HPDE6-E6E7 (cell line): ENCODE measurements at regions not wholly inside any gene's neighbourhood (a gene's known extent, or its start where the extent isn't known, plus 50 kb on each side); places are given as distances from the start of the nearest gene placed in this dataset.

ENCODE experiments used
- DNase-seq: peaks from one replicate; pipeline ENCODE4 v3.0.0; 2011; ENCODE audit warnings: missing footprints; ENCODE audit errors: extremely low spot score

DNA sequence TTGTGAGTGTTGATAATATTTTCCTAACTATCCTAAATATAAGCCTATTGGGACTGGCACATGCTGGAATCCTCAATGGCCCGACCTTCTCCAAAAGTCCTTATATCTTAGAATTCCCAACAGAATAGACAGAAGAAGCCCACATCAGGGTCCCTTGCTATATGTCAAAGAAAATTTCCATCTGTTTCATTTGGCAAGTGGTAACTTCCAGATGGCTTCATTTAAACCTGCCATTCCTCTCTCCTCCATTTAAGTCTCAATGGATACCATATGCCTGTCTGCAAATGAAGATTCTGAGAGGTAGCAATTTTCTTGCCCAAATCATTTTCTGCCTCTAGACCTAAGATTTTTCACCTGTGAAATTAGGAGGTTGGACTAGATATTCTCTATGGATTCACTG is 73.1 kb upstream of the KCNA4 start:
- no peak for DNase-seq

DNA sequence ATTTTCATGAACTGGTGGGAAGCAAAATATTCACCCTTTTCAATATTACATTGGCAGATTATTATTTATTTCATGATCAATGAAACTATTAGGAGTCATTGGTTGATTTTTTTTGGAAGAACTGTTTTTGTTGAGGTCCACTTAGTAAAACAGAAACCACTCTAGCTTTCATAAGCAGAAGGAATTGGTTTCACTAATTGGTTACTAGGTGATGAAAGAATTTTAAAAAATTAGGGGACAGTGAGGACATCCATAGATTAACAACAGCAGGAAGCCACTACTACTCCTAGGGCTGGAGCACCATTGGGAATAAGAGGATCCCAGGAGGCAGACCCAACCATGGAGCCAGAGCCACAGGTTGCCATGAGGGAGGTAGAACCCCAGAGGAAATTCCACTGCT is 74.4 kb upstream of the KCNA4 start:
- DNase-seq = no peak

DNA sequence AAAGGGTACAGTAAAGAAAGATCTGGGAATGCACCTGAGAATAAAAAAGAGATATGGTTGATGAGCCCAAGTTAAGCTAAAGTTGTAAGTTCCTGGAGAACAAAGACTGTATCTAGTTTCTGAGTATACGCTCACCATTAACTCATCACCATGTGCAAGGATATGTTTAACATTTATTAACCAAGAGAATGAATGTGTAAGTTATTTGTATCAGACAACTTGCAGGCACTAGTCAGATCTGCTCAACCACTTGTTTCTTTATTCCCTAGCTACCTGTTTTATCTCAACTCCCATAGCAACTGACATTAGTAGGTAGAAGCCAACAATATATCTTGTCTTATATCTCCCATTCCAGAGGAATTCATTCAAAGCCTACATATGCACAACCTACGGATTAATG is 74.9 kb upstream of the KCNA4 start:
- DNase-seq = no peak

DNA sequence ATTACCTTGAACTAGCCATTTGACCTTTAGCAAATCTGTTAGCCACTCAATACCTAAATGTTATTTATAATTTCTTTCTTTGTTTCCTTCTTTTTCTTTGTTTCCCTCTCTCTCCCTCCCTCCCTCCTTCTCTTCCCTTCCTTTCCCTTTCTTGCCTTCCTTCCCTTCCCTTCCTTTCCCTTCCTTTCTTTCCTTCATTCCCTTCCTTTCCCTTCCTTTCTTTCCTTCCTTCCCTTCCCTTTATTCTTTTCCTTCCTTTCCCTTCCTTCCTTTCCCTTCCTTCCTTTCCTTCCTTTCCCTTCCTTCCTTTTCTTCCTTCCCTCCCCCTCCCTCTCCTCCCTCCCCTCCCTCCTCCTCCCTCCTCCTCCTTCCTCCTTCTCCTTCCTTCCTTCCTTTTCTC is 75.7 kb upstream of the KCNA4 start:
- DNase-seq = no peak

DNA sequence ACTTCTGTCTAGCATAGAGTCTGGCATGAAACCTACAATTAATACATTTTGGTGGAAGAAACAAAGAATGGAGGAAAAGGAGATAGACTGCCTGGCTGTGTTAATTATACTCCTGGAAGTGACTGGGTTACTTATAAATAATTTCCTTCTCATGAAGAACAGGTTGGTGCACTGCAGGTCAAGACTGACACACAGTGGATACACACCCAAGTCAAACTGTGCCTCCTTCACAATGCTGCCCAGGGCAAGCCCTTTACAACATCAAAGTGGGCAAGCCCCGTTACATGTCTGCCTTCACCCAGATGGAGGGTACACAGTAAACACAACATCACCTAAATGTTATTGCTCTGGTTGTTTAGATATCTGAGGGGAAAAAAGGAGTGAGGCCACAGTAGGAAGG is 83.7 kb upstream of the KCNA4 start:
- DNase-seq = no peak

DNA sequence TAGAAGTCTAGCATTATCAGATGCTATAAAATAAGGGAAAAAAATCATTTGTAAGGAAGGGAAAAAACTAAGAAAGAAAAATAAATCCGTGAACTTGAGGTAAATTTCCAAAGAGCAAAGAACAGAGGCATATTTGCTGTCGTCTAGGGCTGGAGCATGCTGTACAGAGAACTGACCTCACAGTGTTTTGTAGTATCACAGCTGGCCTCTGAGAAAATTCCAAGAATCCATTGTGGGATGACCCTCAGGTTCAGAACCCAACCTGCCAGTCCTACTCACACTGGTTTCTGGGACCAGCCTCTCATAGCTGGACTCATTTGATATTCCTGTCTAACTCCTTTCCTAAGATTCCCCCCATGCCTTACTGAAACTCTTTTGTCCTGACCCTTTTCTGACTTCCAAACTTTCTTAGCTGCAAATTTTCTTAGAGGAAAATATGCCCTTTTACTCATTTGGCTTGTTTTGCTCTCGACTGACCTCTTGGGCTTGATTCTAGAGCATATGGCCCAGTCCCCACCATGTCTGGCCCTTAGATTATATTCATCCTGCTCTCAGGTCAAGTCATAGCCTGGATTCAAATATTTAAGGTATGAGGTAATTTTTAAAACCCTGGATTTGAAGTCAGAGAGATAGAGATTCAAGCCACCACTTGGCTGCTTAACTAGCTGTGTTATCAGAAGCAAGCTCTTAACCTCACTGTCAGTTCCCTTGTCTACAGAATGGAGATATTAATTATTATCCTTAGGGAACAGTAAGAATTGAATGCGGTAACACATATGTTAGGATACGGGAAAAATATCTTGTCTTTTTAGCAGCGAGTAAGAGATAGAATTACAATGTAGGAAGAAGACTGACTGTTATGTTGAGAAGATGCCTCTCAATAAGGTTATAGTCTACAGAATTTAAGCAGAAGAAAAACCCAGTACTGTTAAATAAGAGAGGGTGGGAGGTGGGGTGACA is 89.7 kb upstream of the KCNA4 start:
- DNase-seq = no peak

DNA sequence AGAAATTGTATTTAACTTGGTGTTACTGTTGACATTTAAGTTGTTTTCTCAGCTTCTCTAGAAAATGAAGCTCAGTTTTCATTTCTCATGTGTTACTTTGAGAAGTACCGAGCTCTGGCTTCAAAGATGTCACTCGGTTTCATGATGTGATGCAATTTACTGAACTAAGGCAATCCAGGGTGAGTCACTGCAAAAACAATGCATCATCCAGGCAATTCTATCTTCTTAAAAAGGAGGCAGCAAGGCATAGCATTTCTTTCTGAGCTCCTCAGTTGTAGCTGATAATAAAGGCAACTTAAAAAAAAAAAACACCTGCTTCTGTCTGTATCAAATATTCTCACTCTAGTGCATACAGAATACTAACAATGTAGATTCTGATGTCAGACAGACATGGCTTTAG is 91.1 kb upstream of the KCNA4 start:
- peak; percentile 28 for DNase-seq

DNA sequence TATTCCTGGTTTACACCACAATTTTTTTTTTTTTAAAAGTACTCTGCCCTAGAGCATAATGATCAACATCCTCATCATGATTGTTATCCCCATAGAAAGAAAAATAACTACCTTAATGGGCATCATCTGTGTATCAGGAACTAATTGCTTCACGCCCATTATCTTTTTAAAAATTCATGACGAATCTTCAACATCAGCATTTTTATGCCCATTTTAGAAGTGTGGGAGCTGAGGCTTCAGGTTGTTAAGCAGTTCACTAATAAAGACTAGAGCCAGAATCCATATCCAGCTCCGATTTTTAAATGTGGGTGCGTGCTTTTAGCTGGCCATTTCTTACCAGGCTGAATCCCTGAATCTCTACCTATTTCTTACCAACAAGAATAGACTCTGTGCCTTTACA is 92.9 kb upstream of the KCNA4 start:
- DNase-seq = no peak

DNA sequence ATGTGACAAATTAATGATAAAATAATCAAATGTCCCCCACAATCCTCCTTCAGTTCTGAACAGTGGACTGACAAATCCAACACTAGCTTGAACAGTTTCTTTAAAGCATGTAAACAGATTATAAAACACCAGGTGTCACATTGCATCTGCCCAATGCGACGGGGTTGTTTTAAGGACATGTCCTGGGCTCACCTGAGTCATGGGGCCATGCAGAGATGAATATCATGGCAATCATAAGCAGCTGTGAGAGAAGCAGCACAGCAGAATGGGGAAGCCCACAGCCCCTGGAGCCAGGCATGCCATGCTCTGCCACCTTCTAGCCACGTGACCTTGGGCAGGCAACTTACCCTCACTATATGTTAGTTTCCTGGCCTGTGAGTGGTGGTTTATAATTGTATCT is 93.9 kb upstream of the KCNA4 start:
- no peak for DNase-seq

DNA sequence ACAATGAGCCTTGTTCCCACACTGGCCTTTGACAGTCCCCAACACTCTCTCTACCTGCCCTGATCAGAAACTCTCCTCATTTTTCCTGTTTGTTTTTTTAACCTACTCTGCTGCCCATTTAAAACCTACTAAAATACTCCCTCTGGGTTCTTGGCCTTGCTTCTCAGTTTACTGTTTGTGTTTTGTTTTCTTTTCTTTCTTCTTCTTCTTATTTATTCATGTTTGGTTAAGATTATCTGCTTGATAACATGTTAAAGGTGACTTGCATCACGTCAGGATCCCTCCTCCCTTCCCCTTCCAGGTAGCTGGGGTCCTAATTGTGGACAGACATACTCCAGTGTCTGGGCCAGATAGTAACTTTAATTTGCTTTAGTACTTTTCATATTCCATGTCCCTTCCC is 95.0 kb upstream of the KCNA4 start:
- DNase-seq = no peak

DNA sequence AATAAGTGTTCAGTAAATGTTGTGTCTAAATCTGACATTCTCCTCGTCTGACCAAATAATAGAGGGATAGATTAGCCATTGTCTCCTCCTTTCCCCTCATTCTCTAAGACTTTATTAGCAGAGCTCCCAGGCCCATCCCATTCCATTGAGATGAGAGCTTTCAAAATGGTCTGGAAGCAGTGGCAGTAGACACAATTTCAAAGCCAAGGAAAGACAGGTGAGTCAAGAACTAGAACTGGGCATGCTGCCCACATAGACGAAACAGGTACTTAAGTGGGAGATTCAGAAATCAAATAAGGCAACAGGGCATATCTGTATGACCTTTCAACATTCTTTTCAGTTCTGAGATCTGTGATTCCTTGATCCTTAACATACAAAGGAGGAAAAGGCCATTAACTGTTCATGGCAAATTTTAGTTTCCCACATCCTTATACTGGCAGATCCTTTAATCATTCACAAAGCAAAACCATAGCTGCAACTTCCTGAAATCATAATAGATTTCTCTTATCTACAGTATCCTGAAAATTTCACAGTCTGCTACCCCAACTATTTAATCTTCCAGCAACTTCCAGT is 96.6 kb upstream of the KCNA4 start:
- no peak for DNase-seq

DNA sequence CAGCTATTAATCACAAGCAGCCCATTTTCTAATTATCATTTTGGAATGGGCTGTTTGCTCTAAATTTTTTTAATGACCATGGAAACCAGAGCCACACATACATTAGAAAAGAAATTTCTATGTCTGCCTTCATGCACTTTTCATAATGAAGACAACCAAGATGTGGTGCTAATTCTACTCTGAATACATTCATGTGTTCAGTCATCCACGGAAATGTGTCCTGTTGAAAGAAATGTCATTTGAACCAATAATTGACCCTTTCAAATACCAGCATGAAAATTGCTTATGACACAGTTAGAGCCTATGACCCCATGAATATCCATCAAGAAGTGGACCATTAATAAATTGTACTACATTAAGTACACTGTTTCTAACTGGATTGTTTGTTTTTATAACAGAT is 99.7 kb upstream of the KCNA4 start:
- DNase-seq = no peak

DNA sequence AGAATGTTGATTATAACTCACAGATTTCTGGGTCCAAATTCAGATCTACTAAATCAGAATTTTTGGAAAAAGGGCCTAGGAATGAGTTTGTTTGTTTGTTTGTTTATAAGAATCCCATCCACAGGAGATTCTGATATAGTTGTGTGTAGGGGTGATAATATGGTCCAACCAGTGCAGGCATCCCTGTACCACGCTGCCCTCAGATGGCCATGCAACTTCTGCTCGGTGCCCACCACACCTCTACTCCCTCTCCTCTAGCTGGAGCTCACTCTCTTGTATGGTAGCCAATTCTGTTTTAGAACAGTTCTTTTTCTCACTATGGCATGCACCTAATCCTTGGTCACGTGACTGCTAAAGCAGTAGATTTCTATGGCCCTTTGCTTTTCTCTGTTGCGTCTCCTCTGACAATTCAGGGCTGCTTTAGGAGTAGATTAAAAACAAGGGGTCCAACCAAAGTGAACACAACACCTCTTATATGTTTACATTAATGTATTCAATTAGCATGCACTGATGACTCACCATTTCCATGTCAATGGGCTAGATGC is 103.3 kb upstream of the KCNA4 start:
- no peak for DNase-seq

DNA sequence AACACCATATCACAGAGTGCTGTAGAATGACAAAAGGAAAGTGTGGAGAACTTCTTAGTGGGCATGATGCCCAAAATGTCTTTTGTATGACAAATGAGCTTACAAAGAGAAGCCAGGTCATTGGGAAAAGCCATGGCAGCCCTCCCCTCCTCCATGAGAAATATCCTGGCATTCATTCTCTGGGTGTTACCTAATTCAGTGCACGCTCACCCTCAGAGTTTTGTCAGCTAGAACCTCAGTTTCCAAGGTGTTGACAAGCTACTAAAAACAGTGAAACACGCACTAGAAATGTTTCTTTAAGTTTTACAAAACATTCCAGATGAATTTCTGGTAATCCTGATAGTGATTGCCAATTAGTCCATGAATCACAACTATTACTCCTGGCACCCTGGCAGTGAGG is 105.4 kb upstream of the FSHB start:
- no peak for DNase-seq

DNA sequence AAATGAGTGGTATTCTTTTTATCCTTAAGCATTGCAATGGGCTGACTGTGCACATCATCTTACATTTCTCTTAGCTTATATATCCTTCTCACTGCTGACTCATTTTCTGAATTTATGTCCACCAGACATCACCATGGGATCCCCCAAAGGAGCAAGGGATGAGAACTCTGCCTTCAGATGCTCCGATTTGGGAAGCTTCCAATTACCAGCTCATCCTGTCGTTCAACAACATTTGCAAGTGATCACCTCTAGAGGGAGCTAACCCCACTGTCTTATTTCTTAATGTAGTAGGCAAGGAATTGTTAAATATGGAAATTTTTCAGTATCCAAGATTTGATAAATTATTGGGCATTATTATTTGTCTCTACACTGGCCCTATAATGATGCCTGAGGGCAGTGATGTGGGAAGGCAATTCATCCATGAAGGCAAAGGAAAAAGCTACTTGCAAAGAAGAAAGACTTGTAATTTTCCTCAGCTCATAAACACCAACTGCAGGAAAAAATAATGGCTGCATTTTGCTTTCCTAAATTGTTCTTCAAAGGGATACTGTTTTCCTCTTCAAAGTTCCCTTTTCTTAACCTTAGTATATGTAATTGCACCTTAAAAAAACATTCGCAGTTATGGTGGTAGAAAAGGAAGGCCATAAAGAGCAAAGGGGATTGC is 102.4 kb upstream of the FSHB start:
- peak; percentile 17 for DNase-seq

DNA sequence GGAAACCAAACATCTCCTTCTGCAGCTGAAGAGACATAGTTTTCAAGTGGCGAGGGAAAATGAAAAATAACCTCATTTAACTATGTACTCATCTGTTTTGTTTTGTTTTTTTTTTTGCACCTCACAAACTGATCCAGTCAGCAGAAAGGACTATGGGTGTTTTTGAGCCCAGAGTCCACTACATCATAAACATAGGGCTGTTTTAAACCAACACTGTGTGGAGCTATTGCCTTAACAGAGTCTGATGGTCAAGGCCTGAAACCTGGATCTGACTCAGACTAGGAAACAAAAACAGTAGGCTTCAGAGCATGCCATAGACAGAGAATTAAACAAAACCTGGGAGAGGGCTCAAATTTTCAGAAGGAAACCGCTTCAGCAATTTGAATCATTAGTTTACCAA is 99.3 kb upstream of the FSHB start:
- DNase-seq = peak; percentile 5

DNA sequence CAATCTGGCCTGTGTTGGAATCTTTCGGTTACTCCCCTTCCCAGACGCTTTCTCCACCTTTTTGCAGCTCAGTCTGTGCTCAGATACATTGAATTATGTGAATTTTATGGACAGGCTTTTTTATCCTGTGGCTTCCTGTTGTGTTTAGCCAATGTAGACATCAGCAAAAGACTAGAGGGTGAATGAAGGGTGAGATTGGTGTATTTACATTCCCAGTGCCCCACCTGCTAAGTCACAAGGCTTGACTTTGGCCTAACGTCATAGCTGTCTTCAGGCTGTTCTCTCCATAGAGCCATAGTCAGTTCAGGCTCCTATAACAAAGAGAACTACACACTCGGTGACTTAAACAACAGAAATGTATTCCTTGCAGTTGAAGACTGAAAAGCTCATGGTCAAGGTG is 97.5 kb upstream of the FSHB start:
- no peak for DNase-seq

DNA sequence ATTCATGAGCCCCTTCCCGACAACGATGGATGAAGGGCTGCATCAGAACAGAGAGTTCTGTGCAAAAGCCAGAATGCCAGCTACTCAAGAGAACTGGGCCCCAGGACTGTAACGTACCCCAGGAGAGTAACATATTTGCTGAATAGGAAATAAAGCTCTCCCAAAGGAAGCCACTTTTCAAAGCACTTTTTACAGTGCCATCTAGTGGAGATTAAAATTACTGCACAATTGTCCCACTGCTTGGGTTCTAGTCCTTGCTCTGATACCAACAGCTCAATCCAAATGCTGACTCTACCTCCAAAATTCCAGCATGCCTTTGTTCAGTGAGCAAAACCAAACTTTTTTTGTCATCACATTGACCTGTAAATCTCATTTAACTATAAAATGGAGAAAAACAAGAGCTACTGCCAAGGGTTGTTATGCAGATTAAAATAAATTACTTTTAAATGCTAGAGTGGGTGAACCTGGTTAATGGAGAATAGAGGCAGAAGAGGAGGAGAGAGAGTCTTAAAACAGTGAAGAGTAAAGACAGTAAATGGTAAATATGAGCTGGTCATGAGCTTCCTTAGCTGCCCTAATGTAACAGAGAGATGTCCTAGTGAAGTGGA is 87.6 kb upstream of the FSHB start:
- peak; percentile 3 for DNase-seq

DNA sequence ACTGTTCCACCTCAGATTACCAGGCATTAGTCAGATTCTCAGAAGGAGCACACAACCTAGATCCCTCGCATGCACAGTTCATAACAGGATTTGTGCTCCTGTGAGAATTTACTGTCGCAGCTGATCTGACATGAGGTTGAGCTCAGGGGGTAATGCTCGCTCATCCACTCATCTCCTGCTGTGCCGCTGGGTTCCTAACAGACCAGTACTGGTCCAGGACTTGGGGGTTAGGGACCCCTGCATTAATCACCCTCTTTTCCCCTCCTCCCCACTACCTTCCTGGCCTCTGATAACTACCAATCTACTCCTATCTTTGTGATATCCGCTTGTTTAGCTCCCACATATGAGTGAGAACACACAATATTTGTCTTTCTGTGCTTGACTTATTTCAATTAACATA is 83.5 kb upstream of the FSHB start:
- DNase-seq = no peak

DNA sequence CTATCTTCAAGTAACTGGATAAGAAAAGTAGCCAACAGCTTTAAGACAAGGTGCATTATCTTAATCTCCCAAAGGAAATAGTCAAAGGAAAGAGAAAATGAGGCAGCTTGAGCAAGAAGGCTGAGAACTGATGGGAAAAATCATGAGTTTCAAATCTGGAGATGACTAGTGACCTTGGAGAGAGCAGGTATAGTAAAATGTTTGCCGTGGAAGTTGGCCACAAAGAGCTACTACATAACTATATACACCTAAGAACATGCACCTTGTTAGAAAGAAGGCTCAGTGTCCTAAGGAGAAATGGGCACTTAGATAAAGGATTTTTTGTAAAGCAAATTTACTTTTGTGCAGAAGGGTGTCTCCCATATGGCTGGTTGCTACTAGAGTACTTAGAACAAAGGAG is 80.8 kb upstream of the FSHB start:
- DNase-seq = no peak

DNA sequence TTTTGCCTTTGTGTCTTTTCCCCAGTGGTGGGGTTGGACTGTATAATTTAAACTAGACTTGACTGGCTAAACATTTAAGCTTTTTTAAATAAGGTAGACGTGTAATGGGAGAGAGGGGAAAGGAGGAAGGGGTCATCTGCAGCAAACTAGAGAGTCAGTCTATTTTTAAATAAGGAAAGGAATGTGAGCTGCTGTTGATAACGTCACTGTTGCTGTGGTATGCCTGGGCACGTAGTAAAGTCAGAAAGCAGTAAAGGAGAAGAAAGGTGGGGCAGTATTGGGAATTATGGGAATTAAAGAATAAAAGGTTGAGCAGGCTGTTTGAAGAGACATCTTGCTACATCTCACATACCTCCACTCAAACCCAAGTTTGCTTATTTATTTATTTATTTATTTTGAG is 80.4 kb upstream of the FSHB start:
- DNase-seq = no peak

DNA sequence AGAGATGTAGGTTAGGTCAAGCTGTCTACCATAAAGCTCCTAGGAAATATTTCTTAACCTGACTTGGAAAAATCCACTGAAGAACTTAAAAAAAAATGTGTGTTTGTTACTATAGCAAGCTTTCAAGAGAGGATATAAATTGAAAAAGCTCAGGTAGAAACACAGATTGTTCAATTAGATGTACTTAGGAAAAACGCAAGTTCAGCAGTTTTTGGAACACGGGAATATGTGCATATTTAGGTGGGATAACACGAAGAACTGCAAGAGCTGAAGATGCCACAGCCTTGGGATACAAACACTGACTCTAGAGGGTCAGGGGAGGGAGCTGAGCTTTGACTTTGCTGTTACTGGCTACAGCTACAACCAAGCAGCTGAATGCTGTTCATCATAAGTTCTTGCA is 77.8 kb upstream of the FSHB start:
- DNase-seq = no peak
